Activated naive CD4-positive, alpha-beta T cell treated with anti-CD3 and anti-CD28 coated beads for 36 hours (primary cell): ENCODE measurements at regions not wholly inside any gene's neighbourhood (a gene's known extent, or its start where the extent isn't known, plus 50 kb on each side); places are given as distances from the start of the nearest gene placed in this dataset.

Experiments
- CTCF ChIA-PET: fragments of 350-600 bp; sonication (Branson Sonifier 250); formaldehyde crosslinking; loops from one replicate; lab custom pipeline; 2021; ENCODE audit warnings: antibody characterized with exemption; lab: Charles Lee
- DNase-seq: peaks from one replicate; pipeline ENCODE4 v3.0.0-alpha.2; 2020
- H3K27ac Mint-ChIP-seq: one replicate; pipeline ENCODE4 v1.8.0; 2021; ENCODE audit warnings: mild to moderate bottlenecking, mixed read lengths
- H3K27me3 Mint-ChIP-seq: one replicate; pipeline ENCODE4 v1.8.0; 2021; ENCODE audit warnings: low read depth, mixed read lengths
- H3K36me3 Mint-ChIP-seq: one replicate; pipeline ENCODE4 v1.8.0; 2021; ENCODE audit warnings: low read depth, mixed read lengths
- H3K4me1 Mint-ChIP-seq: one replicate; pipeline ENCODE4 v1.8.0; 2021; ENCODE audit warnings: low read depth, mixed read lengths
- H3K4me3 Mint-ChIP-seq: one replicate; pipeline ENCODE4 v1.8.0; 2021; ENCODE audit warnings: mild to moderate bottlenecking, moderate library complexity, mixed read lengths
- H3K9me3 Mint-ChIP-seq: one replicate; pipeline ENCODE4 v1.8.0; 2021; ENCODE audit warnings: mixed read lengths
- intact Hi-C: fragments of 100-400 bp; cut with micrococcal nuclease; formaldehyde crosslinking; loops from one replicate; pipeline ENCODE4 v1.15.1; 2023

DNA sequence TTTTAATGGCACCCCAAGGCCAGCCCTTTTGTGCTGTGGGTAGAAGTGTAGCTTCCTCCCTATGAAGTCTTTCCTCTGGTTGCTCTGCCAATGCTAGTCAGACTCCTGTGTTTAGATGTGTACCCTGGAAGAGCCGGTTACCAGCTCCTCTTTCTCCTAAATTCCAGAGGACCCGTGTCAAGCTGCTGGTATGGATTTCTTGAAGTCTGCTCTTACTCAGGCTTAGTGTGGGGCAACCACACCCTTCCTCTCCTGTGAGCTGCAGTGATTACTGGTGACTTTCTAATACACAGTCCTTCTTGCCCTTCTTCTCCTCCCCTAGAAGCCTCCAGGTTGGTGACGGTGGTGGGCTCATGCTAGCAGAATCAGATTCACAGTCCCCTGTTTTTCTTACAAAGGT, 74.1 kb upstream of the AKT3 start:
- Mint-ChIP-seq H3K4me3 (no peak overlapping the region), H3K36me3 (no peaks in the 10 kb centered on the region), H3K27ac (no peak overlapping the region), H3K9me3 (no peaks in the 10 kb centered on the region), H3K27me3 (peaks cover 6% of the 10 kb centered on the region), H3K4me1 (no peaks in the 10 kb centered on the region)
- CTCF ChIA-PET, result interaction anchor here (0.6 kb wide), 1 partner anchor 280 kb away, joined by 3 read pairs; no protein-coding TSS in a partner anchor
- intact Hi-C loops, result no loop called here
- DNase-seq, result no peak

DNA sequence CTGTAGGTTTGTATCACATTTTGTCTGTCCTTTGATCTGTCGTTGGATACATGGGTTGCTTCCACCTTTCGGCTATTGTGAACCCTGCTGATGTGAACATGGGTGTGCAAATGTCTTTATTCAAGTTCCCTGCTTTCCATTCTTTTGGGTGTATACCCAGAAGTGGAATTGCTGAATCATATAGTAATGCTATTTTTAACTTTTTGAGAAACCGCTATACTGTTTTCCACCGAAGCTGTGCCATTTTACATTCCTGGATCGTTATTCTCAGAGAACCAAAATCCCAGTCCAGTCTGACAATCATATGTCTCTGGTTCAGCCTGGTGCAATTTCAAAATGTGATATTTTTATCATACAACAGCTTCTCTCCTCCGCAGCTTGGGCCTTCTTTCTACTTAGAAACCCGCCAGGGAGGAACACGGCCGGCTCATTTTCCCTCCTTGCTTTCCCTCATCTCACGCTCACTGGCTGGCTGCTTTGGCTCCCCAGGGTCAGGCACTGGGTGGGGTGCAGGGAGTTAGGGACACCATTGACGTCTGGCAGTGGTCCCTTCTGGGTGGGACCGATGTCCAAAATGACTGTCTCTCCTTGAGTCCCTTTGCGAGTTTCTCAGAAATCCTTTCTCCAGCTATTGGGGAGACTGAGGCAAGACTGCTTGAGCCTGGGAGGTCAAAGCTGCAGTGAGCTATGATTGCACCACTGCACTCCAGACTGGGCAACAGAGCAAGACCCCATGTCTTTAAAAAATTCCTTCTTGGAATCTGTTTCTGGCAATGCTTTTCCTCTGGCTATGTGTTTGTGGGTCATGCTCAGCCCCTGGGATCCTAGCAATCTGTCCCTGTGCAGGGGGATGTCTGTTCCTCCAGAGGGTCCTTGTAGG, 73.5 kb upstream of the AKT3 start:
- CTCF ChIA-PET, result interaction anchor here (0.6 kb wide), 1 partner anchor 279 kb away, joined by 3 read pairs; no protein-coding TSS in a partner anchor
- no peaks in the 10 kb centered on the region for H3K36me3 Mint-ChIP-seq
- no peaks in the 10 kb centered on the region for H3K9me3 Mint-ChIP-seq
- DNase-seq, result no peak
- no peak overlapping the region for H3K4me3 Mint-ChIP-seq
- intact Hi-C loops, result no loop called here
- peaks cover 9% of the 10 kb centered on the region for H3K27me3 Mint-ChIP-seq
- no peaks in the 10 kb centered on the region for H3K4me1 Mint-ChIP-seq
- no peak overlapping the region for H3K27ac Mint-ChIP-seq

DNA sequence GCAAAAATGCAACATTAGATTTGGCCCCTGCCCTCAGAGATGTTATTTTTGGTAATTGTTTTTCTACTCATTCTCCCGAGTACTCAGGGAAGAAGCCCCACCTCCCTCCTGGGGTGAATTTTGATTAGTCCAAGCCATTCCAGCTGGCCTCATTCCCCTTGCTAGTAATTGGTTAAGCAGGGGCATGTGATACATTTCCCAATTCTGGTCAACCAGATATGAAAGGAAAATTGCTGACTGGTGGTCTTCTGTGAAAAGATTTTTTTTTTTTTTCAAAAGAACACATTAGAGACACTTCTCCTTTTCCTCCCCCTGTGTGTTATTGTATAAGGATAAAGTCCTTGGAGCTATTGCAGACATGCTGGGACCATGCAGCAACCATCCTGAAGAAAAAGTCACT, 71.1 kb upstream of the AKT3 start:
- CTCF ChIA-PET, result no interaction called here
- Mint-ChIP-seq H3K36me3 (peaks cover 2% of the 10 kb centered on the region), H3K27ac (no peak overlapping the region), H3K4me1 (peaks cover 15% of the 10 kb centered on the region), H3K4me3 (no peak overlapping the region), H3K9me3 (no peaks in the 10 kb centered on the region), H3K27me3 (peaks cover 28% of the 10 kb centered on the region)
- no peak for DNase-seq
- intact Hi-C loops, result no loop called here

DNA sequence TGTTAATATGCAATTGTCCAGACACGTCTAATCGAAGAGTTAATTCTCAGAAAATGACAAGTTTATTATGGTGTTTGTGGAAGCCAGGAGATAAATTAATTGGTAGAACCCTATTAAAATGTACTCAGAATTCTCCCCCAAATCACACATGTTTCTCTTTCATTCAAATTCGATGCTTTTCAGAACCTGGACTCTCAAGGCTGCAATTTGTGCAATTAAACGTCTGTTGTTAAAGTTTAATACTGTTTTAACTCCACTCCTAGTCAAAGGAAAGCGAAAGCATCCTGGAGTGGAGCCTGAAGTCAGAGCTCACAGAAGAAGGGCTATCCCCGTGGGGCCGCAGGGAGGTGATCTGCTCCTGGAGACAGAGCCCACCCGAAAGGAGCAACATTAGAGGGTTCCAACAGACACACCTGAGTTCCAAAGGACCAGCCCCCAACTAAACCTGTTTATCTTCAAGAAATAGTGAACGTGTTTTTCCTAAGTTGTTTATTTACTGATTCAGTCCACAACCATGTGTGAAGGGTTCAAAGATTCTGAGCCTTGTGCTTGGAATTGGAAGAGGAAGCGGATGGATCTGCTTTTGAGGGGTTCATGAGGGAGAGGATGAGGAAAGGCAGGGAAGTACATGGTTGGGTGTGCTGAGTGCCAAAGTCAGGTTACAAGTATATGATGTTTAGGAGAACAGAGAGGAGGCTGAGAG, 68.0 kb upstream of the AKT3 start:
- intact Hi-C loops, result loop anchor here (2.0 kb wide), 1 partner anchor 67 kb away; the partner anchor contains the start of gene AKT3
- peaks cover 41% of the 10 kb centered on the region for H3K27me3 Mint-ChIP-seq
- DNase-seq, result peak; percentile 11
- H3K4me3 Mint-ChIP-seq, result peak overlapping the region; percentile 81
- CTCF ChIA-PET, result interaction anchor here (1.1 to 1.3 kb wide), 2 partner anchors 9 to 209 kb away, joined by 4 to 5 read pairs; no protein-coding TSS in a partner anchor
- no peaks in the 10 kb centered on the region for H3K9me3 Mint-ChIP-seq
- H3K36me3 Mint-ChIP-seq, result peaks cover 2% of the 10 kb centered on the region
- peaks cover 16% of the 10 kb centered on the region for H3K4me1 Mint-ChIP-seq
- H3K27ac Mint-ChIP-seq, result no peak overlapping the region

DNA sequence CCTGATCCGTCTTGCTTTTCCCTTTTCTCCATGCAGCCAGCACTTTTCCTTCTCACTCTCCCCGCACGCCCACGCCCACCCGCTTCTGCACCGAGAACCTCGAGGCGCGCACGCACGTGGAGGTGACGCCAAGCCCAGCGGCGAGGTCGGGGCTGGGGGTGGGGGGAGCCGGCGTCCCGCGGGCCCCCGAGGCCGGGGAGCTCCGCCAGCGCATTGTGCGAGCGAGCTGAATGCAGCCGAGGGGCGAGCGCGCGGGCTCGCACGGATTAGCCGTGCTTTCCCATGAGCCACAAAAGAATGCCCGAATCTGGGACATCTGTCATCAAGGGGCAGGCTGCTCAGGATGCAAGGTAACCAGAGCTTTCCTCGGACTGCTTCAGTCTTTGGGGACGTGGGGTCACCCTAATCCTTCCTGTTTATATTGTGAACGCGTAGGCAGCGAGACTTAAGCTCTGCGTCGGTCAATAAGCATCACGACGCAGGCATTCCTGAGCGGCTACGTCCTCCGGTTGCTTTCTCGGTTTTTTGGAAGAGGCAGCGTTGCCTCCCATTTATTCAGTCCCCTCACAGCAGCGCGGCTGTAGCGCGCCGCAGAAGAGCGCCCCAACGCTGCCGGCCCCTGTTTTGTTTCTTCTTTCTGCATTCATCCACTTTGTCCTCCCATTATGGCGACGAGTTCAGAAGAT, 67.3 kb upstream of the AKT3 start:
- peaks cover 37% of the 10 kb centered on the region for H3K27me3 Mint-ChIP-seq
- DNase-seq, result peak; percentile 26
- intact Hi-C loops, result loop anchor here (2.0 kb wide), 1 partner anchor 67 kb away; the partner anchor contains the start of gene AKT3
- CTCF ChIA-PET, result interaction anchor here (1.1 to 1.3 kb wide), 2 partner anchors 10 to 208 kb away, joined by 4 to 5 read pairs; no protein-coding TSS in a partner anchor
- H3K36me3 Mint-ChIP-seq, result peaks cover 2% of the 10 kb centered on the region
- peak overlapping the region; percentile 81 for H3K4me3 Mint-ChIP-seq
- peaks cover 16% of the 10 kb centered on the region for H3K4me1 Mint-ChIP-seq
- no peaks in the 10 kb centered on the region for H3K9me3 Mint-ChIP-seq
- no peak overlapping the region for H3K27ac Mint-ChIP-seq

DNA sequence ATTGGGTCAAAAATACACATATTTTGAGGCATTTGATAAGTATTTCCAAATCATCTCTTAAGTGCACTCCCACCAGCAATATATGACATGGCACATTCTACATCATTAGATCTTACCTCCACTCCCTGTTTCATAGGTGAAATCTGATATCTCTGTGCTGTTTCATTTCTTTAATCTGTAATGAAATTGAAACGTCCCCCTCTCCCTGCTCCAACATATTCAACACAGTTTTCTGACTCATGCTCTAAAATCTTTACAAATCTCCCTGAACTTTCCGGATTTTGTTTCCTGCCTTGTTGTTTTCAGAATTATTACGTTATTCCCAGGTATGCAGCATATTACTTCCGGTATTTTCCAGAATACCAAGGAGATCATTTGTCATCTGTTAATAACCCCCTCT, 66.1 kb upstream of the AKT3 start:
- intact Hi-C loops, result loop anchor here (2.0 kb wide), 1 partner anchor 65 kb away; the partner anchor contains the start of gene AKT3

DNA sequence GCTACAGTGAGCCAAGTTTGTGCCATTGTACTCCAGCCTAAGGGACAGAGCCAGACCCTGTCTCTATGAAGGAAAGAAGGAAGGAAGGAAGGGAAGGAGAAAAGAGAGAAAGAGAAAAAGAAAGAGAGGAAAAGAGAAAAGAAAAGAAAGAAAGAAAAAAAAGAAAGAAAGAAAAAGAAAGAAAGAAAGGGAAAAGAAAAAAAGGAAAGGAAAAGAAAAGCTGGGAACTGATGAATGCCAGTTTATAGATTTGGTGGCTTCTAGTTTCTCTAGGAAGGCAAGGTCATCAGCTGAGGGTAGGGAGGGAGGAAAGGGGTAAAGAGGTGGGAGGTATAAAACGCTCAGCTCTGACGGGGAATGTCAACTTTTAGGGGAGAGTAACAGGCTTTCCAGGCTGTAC, 62.3 kb upstream of the AKT3 start:
- Mint-ChIP-seq H3K9me3 (no peaks in the 10 kb centered on the region), H3K36me3 (no peaks in the 10 kb centered on the region), H3K4me3 (no peak overlapping the region), H3K4me1 (peaks cover 9% of the 10 kb centered on the region), H3K27ac (no peak overlapping the region), H3K27me3 (peaks cover 24% of the 10 kb centered on the region)
- intact Hi-C loops, result no loop called here
- no peak for DNase-seq
- CTCF ChIA-PET, result interaction anchor here (1.8 kb wide), 1 partner anchor 9 kb away, joined by 5 read pairs; no protein-coding TSS in a partner anchor

More for the DNA sequence above, 66.1 kb upstream of the AKT3 start:
- H3K9me3 Mint-ChIP-seq, result no peaks in the 10 kb centered on the region
- no peak overlapping the region for H3K27ac Mint-ChIP-seq
- CTCF ChIA-PET, result no interaction called here
- H3K4me1 Mint-ChIP-seq, result peaks cover 16% of the 10 kb centered on the region
- no peak for DNase-seq
- peaks cover 37% of the 10 kb centered on the region for H3K27me3 Mint-ChIP-seq
- H3K36me3 Mint-ChIP-seq, result peaks cover 2% of the 10 kb centered on the region
- H3K4me3 Mint-ChIP-seq, result no peak overlapping the region

DNA sequence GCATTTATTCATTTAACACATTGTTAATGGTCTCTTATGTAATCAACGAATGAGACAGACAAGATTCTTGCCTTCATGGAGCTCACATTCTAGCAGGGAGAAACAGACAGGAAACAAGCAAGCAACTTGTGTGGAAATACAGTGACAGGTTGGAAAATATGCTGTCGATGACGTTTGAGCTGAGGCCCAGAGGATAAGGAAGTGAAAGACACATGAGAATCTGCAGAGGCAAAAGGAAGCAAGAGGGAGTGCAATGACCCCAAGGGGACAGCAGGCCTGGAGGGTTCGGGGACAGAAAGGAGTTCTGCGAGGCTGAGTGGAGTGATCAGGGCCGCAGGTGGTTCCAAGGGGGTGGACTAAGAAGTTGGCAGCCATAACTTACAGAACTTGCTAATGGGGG, 60.6 kb upstream of the AKT3 start:
- Mint-ChIP-seq H3K36me3 (no peaks in the 10 kb centered on the region), H3K9me3 (no peaks in the 10 kb centered on the region), H3K4me3 (no peak overlapping the region), H3K4me1 (no peaks in the 10 kb centered on the region), H3K27me3 (peaks cover 13% of the 10 kb centered on the region), H3K27ac (no peak overlapping the region)
- CTCF ChIA-PET, result no interaction called here
- DNase-seq, result no peak
- intact Hi-C loops, result no loop called here

DNA sequence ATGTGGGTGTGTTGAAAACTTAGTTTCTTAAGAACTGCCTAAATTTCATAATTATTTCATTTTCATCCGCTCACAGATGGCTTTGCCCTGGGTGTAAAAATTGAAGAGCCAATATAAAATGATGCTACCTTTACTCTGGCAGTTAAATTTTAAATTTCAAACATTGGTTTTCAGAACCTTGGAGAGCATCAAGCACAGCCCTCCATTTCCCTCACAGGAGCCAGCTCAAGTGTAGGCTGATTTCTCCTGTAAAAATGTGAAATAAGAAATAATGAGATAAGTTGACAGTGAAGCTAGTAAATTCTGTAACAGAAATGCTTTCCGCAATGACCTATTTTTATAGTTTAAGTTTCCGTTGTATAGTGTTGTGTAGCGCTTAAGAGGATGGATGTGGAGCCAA, 53.9 kb upstream of the AKT3 start:
- H3K9me3 Mint-ChIP-seq, result no peaks in the 10 kb centered on the region
- intact Hi-C loops, result no loop called here
- DNase-seq, result no peak
- no peak overlapping the region for H3K4me3 Mint-ChIP-seq
- no peaks in the 10 kb centered on the region for H3K36me3 Mint-ChIP-seq
- CTCF ChIA-PET, result no interaction called here
- no peak overlapping the region for H3K27ac Mint-ChIP-seq
- no peaks in the 10 kb centered on the region for H3K4me1 Mint-ChIP-seq
- H3K27me3 Mint-ChIP-seq, result peaks cover 6% of the 10 kb centered on the region

DNA sequence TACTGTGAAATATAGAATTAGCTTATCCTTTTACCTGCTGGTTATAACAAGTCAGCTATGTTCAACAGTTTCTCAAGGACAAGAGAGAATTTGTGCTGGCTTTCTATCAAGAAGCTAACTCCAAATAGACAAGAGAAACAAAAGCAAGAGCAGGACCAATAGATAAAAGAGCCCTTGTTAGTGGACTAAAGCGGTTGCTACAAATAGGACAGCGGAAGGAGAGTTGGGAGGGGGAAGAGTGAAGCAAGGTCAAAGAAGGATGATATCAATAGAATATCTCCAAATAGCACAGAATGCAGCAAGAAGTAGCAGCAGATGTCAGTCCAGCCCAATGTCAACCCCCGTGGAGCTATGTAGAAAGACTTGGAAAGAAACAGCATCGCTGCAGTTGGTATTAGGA, 53.0 kb upstream of the AKT3 start:
- H3K36me3 Mint-ChIP-seq, result no peaks in the 10 kb centered on the region
- peaks cover 6% of the 10 kb centered on the region for H3K27me3 Mint-ChIP-seq

DNA sequence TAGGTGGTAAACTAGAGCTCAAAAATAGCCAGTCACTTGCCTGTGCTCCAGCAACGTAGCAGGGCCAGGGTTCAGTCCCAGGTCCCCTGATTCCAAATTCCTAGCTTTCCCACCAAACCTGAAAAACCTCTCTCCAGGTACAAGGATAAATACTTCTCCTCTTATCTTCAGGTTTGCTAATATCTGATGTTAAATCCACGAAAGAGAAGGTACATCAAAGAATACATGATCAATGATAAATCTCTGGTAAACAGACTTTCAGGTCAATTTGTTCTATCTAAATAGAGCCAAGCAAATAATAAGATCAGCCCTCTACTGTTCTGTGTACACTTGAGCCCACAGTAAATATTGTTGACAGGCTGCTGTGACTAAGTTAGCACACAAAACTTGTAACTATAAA, 52.1 kb upstream of the AKT3 start:
- CTCF ChIA-PET, result interaction anchor here (1.5 kb wide), 1 partner anchor 11 kb away, joined by 5 read pairs; no protein-coding TSS in a partner anchor
- Mint-ChIP-seq H3K27me3 (peaks cover 6% of the 10 kb centered on the region), H3K36me3 (no peaks in the 10 kb centered on the region), H3K9me3 (no peaks in the 10 kb centered on the region), H3K27ac (no peak overlapping the region), H3K4me3 (no peak overlapping the region), H3K4me1 (no peaks in the 10 kb centered on the region)
- no peak for DNase-seq
- intact Hi-C loops, result no loop called here

More for the DNA sequence above, 53.0 kb upstream of the AKT3 start:
- Mint-ChIP-seq H3K27ac (no peak overlapping the region), H3K9me3 (no peaks in the 10 kb centered on the region), H3K4me3 (no peak overlapping the region), H3K4me1 (no peaks in the 10 kb centered on the region)
- CTCF ChIA-PET, result interaction anchor here (0.6 to 1.5 kb wide), 3 partner anchors 10 to 55 kb away, joined by 3 to 5 read pairs (median 3); no protein-coding TSS in a partner anchor
- DNase-seq, result no peak
- intact Hi-C loops, result no loop called here
